ENCODE measurements at regions not wholly inside any gene's neighbourhood (a gene's known extent, or its start where the extent isn't known, plus 50 kb on each side); places are given as distances from the start of the nearest gene placed in this dataset.

DNA sequence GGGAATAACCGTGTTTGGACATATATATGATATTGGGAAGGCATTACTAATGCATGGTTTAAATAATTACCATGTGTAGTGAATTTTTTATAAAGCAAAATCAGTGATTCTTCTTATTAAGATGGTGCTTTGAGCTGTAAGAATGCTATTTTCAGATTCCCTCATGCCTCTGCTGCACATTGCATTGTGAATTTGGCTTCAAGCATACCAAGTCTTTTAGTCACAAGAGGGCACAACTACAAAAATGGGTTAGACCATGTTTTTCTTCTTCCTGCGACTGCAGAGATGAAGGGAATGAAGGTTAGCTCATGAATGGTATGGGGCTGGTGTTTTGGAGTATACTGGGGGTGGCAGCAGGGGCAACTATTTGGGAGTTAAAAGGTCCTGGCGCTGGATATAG, 320.1 kb downstream of the SLC4A3 start:
- DNase-seq, result no peak

DNA sequence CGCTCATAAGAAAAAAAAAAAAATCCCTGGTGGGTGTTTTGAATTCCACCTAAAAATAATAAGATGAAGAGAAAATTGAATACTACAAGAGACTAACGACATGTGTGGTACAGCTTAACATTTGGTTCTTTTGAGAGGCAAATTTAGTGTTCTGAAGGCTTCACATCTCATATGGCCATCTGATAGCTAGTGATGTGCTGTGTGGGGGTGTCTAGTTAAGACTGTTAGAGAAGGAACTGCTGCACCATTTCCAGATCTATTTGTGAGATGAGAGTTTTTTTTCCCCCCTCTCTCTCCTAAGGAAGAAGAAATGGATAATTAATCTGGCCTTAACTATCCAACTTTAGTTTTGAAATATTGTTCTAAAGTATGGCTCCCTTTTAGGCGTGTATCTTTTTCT, 321.6 kb downstream of the SLC4A3 start:
- peak in 2 of 58 donors; percentile 29 to 33 for DNase-seq

DNA sequence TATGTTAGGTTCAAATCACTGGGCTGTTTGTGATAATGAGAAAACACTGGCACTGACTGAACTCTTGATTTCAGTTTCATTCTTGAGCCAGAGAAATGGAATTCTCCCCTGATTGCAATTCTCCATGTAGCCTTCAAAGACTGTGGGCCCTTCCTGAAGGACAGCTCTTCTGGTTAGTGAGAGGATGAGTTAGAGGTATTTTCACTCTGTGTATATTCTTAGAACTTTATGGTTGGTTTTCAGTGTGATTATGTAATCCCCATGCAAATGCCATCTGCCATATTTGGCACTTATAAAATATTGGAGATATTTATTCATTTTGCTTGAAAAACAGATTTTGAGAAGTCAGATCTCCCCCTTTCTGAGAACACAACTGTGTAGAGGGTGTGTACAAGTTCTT, 323.7 kb downstream of the SLC4A3 start:
- no peak for DNase-seq

DNA sequence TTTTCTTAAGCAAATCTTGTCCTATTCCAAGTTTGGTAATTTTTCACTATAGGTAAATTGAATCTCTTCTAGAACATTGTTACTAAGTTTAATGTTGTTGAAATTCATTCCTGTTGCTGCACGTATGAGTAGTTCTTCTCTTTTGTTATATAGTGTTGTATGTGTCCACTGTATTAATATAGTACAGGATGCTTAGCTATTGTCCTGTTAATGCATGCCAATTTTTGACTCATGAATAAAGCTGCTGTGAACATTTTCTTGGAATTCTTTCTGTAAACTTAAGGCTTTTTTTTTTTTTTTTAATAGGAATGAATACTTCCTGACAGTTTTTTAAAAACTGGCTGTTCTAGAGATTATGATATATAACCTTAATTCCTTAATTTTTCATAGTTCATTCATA, 326.9 kb downstream of the SLC4A3 start:
- DNase-seq, result no peak

DNA sequence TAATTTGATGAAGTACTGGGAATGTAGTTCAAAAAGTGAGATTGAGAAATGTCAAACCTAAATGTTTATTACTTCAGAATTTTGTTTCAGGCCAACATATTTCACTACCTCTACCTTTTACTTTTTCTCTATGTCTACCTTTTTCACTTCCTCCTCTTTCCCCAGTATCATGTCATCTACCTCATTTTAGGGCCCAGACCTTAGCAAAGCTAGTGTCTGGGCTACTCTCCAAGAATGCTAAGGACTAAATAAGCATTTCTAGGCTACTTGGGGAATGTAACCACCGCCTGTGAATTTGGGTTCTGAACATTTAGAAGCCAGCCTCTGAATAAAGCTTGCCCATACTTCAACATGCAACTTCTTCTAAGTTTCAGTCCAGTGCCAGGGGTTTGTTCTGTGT, 330.4 kb downstream of the SLC4A3 start:
- DNase-seq, result no peak

DNA sequence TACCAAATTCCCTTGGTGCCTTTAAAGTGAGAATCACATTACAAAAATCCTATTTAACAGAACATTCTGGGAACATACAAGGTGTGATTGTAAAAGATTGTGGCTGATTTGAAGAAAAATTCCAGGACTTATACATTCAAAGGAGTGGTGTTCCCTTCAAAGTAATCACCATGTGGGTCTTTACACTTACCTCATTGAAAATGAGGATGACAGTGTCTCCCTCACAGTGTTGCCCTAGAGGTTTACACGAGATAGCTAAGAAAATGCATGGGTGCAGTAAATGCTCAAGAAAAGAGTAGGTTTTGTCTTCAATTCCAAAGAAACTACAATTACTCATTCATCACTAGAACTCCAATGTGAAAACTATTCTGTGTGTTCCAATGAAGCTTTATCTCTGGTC, 331.5 kb downstream of the SLC4A3 start:
- no peak for DNase-seq

DNA sequence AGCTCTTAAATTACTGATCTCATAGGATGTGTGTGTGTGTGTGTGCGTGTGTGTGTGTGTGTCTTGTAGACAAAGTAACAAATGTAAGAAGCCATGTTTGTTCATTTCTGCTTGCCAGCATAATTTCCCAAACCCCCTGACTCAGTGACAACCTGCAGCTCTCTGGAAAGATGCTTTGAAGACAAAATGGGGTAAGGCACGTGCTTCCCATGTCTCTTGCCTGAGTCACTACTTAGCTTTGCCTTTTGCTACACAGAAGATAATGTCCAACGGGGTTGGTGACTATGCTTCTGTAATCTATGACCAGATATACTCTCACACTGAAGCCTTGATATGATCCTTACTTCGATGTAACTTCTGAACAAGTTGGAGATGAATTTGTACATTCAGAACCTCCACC, 332.0 kb downstream of the SLC4A3 start:
- no peak for DNase-seq

DNA sequence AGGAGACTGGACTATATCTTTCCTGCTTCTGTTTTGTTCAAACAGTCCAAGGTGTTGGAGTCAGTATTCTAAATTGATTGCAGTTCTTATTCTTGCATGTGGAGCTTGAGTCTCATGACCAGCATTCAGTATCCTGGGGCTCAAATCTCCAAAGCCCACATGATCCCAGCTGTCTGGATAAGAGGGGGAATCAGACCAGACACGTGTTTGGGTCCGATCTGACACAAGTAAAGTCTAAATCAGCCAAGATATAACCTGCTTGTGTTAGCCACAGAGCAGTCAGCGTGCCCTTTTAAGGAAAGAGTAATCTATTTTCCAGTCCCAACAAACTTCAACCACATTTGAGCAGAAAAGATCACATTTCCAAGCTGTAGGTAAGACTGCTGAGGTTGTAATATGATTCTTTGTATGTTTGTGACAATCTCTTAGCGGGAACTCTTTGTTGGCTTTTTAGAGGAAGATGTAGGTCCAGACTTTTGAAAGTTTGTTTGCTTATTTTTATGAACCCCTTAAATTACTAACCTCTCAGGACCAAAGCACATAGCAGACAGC, 334.6 kb downstream of the SLC4A3 start:
- DNase-seq, result no peak

DNA sequence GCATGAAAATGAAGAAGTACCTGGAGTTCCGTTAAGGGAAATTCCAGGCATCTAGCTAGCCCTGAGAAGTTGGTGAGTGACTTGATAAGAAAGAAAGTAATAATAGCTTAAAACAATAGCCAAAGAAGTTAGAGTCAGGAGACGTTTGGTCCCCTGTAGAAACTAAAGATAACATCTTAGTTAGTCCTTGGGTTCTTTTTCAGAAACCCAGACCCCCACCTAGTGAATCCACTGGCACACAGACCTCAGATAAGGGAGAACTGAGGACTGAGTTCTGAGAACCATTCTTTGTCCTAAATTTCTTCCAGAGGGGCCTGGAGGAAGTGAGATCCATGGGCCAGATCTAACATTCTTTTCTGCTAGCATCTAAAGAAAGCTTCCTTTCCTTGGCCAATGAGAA, 335.4 kb downstream of the SLC4A3 start:
- no peak for DNase-seq

DNA sequence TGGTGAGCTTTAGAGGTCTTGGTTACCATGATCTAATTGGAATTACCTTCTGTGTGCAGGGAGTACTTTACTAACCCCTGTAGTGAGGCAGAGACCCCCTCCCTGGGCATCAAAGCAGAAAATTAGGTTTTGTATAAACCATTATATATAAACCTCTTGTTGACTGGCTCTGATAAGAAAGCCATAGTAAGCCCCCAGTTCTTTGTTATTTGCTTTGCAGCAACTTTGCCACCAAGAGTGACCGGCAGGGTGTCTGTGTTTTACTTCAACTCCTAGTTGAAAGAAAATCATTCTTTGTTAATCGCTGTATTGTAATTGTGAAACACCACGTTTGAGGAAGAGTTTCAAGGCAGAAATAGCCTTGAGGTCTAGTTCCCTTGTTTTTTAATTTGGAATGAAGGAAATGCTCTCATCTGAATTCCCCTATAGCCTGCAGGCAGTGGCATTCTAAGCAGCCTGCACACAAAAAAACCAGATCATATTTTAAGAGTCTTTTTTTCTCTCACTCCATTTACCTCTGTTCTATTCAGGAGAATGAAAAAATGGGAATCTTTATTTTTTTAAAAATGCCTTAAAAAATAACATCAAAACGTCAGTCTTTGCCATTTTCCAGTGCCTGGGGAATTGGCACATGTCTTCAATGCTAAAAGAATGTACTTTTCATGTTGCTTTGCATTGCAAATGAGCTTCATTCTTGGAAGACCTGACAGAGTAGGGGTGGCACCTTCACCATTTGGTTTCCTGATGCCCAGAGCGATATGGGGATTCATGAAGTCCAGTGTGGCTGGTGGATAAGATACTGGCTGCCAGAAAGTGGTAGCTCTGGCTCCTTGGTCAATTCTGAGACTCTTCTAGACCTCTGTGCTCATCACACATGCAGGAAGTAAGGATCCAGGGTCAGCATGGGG, 338.1 kb downstream of the SLC4A3 start:
- DNase-seq, result no peak

DNA sequence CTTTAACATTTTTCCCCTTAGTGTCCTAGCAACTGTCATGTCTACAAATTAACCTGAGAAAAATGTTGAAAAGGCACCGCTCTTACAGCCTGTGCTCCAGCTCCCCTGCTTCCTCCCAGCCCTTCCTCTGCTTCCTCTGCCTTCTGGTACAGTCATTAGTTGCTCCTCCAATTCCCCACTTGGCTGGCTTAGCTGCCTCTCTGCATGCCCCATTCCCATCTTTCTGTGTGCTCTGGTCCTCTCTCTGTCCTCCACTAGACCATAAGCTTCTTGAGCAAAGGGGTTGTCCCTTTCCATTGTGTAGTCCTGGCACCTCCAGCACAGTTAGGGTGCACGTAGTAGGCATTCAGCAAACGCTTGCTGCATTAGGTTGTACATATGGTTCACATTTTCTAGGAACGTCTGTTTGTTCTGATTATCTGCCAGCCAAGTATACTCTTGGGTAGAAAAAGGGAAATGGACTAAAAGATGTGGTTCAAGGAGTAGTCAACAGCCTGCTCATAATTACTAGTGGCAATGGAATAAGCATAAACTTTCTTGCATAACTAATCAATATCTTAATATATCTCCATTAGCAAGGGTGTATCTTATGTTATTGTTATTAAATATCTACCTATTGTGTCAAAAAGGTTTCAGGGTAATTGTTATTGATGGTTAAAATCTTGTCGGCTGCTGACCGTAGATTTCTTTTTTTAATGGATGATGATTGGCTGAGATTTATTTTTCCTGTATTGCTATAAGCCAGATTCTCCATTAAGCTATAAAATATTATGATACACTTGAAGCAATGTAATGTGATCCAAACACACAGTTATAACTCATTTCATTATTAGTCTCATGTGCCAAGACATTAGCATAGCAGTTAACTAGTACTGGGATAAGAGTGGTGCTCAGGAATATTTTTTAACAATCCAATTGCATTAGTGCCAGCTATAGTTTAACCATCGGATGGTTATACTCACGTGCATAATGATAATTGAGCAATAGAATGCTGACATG, 340.1 kb downstream of the SLC4A3 start:
- no peak for DNase-seq

DNA sequence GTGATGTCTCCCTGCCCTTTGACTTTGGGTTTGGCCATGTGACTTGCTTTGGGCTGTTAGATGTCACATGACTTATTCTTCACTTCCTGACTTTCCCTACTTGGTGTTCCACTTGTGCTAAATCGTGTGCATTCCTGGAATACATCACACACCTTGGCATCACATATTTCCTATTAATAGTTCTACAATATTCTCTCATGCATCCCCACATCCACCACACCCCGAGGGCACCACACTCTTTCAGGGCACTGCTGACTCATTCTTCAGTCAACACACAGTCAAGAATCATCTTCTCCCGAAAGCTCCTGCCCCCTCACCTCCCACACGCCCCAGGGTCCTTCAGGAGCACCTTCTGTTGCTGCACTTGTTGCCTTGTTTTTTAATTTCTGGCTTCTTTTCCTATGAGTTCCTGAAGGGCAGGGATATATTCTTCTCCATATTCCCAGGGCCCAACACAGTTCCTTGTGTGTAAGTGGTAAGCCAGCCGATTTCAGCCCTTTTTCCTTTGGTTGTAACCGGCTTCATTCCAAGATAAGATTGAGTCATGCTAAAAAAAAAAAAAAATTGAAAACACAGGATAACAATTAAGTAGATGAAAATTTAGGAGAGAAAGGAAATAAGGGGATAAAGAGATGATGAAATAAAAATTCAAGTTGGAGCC, 341.4 kb downstream of the SLC4A3 start:
- peak in 2 of 58 donors; percentile 2 to 6 for DNase-seq

DNA sequence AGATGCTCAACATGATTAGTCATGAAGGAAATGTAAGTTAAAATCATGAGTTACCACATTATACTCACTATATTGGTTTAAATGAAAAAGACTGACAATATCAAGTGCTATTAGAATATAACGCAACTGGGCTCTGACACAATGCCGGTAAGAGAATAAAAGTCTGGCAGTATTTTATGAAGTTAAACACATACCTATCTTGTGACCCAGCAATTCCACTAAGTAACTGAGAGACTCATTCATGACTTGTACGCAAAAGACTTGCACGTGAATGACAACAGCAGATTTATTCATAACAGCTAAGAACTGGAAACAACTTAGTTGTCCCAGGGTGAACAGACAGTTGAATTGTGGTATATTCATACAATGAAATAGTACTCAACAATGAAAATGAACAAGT, 342.1 kb downstream of the SLC4A3 start:
- no peak for DNase-seq

DNA sequence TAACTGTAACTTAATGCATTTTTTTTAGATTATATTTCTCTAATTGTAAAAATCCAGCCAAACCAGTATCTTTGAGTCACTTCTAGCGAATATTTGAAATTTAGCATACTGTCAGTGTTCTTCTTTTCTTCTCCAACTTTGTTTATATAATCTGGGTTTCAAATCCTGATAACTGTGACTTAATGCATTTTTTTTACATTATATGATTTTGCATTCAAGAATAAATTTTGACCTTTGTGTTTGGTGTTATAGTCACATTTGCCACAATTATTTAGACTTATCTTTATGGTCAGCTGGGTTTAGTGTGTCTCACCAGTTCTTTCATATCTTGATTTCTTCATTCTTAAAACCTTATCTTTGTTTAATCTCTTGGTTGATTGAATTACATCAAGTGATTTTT, 345.7 kb downstream of the SLC4A3 start:
- no peak for DNase-seq

DNA sequence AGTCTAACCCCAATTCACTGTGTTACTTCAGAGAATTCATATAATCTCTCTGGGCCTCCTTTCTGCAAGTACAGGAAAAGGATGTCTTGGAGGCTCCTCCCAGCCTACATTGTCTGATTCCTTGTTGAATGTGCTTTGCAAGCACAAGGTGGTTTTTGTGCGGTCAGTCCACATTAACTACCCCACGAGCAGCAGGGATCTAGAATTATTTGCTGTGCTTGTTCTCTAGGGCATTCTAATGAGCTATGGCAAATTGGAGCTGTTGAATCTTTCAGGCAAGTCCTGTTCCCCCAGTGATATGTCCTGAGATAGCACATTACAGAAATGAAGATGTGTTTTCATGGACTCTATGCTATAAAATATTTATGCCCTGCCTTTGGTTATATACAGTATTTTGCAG, 349.4 kb downstream of the SLC4A3 start:
- no peak for DNase-seq

DNA sequence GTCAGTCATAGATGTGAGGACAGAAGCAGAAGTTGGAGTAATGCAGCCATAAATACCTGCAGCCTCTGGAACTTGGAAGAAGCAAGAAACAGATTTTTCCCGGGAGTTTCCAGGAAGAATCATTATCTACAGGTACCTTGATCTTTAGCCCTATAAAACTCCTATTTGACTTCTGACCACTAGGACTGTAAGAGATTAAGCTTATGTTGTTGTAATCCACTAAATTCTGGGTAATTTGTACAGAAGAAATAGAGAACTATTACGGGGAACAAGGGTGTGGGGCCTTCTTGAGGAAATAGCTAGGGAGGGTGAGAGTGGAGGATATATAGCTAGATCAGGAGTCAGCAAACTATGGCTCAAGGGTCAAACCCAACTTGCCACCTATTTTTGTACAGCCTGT, 353.2 kb downstream of the SLC4A3 start:
- DNase-seq, result no peak

DNA sequence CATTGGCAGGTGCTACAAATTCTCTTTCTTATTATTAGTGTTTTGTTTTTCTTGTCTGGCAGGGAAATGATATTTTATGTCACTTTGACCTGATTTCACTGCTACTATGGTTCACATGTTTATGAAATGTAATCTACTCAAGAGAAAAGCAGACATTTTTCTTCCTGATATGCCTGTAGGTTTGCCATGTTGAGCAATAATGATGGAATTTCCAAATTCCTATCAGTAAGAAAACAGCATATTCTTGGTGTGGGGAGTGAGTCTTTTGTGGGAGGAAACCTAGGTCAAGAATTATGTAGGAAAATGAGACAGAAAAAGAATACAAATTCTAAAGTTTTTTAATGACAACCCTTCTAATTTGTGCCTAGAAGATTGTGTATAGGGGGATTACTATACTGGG, 356.4 kb downstream of the SLC4A3 start:
- no peak for DNase-seq

DNA sequence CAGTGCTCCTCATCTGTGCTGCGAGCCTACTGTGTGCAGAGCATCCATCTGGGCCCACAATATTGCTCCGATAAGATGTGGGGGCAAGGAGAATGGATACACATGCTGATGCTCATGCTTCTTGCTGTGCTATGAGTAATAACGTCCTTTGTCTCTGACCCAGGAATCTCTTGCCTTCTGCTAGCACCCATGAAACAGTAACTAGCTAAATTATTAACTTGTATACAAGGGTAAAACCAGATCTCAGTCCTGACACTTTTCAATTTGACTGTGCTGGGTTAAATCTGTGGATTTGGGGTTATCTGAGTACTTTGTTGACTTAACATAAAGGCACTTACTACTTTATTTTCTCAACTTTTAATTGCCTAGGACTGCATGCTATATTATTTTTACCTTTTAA, 357.6 kb downstream of the SLC4A3 start:
- no peak for DNase-seq

DNA sequence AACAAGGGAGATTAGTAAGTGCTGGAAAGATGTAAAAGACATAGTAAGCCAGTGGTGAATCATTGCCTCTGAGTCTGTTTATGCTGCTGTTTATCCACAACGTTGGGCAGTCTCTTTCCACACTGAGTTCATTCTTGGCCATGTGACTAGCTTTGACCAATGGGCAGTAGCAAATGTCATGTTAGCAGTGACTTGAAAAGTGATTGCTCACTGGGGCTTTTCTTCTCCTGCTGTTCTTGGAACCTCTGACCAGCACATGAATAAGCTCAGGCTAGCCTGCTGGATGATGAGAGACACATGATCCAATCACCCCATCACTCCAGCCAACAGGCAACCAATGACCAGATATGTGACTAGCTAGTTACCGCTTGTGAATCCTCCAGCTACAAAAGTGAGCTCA, 360.4 kb downstream of the SLC4A3 start:
- DNase-seq, result no peak

DNA sequence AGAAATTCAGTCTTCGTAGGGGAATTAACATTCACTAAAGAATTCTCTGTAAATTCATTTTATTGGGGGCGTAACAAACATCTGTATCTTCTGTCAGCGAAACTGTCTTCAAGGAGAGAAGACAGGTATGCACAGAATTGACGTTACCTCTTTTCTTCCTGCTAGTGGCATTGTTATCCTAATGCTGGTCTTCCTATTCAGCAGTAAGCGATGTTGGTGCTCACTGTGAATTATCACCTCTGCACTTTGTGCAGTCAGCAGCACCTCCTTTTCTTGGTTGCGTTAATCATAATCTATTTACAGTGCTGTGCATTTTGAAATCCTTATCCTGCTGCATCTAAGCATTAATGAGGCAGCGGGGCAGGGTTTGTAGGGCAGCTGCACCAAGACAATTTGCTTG, 362.3 kb downstream of the SLC4A3 start:
- no peak for DNase-seq

DNA sequence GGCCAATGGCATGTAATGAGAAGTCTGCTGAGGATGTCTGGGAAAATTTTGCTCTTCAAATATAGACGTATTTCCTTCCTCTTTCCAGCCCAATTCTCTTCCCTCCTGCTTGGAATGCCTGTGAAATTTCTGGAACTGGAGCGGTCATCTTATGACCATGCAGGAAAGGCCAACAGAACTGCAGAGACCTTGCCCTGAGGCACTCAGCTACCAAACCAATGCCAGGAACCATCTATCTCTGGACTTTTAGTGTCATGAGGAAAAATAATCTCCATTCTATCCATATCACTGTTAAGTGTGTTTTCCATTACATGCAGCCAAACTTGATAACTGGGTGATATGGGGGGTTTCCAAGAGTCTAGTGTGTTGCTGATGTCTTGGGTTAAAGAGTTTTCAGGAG, 363.7 kb downstream of the SLC4A3 start:
- no peak for DNase-seq
